Loucy (cell line): ENCODE measurements at regions not wholly inside any gene's neighbourhood (a gene's known extent, or its start where the extent isn't known, plus 50 kb on each side); places are given as distances from the start of the nearest gene placed in this dataset.

Source experiments
- CTCF ChIP-seq: fragments of 200-600 bp; sonication (generic); conservative IDR thresholded peaks from 2 replicates; pipeline ENCODE4 v1.5.1; 2014; ENCODE audit warnings: mild to moderate bottlenecking, antibody characterized with exemption, low read length
- EZH2phosphoT487 ChIP-seq: fragments of 200-600 bp; IDR thresholded peaks from 2 replicates; pipeline ENCODE4 v1.6.1; 2018; ENCODE audit warnings: antibody characterized with exemption, mild to moderate bottlenecking, moderate library complexity, borderline replicate concordance

- no peak for TF ChIP-seq CTCF
- no peak for TF ChIP-seq EZH2phosphoT487
These were observed 89.8 kb upstream of the PPP2R2D start for GRCh38 chr10:131810805-131811629.
